GM10266 (cell line): ENCODE measurements at regions not wholly inside any gene's neighbourhood (a gene's known extent, or its start where the extent isn't known, plus 50 kb on each side); places are given as distances from the start of the nearest gene placed in this dataset.

Experiments
- DNase-seq: peaks from one replicate; pipeline ENCODE4 v3.0.0; 2012; ENCODE audit errors: extremely low spot score
- CTCF ChIP-seq: IDR thresholded peaks from 2 replicates; pipeline ENCODE4 v1.5.1; 2012; ENCODE audit warnings: mild to moderate bottlenecking, low read depth; ENCODE audit not compliant: control insufficient read depth, insufficient read depth; ENCODE audit errors: missing control alignments

- no peak for DNase-seq
- no peak for TF ChIP-seq CTCF
Observed at GRCh38 chr10:94059178-94059883, 65.6 kb downstream of the PLCE1 start.

- DNase-seq, result no peak
- no peak for TF ChIP-seq CTCF
Observed at GRCh38 chr10:94061026-94061425, 67.3 kb downstream of the PLCE1 start.

GRCh38 chr10:94062611-94063010 lies 68.9 kb downstream of the PLCE1 start:
- no peak for TF ChIP-seq CTCF
- DNase-seq, result no peak

GRCh38 chr10:94065362-94065761 lies 71.6 kb downstream of the PLCE1 start:
- no peak for DNase-seq
- TF ChIP-seq CTCF, result no peak

- TF ChIP-seq CTCF, result no peak
- DNase-seq, result no peak
Observed at GRCh38 chr10:94065787-94066186, 72.1 kb downstream of the PLCE1 start.

GRCh38 chr10:94066411-94066810 lies 72.7 kb downstream of the PLCE1 start:
- no peak for TF ChIP-seq CTCF
- no peak for DNase-seq

GRCh38 chr10:94069884-94070283 lies 76.2 kb downstream of the PLCE1 start:
- TF ChIP-seq CTCF, result no peak
- DNase-seq, result no peak
